BE2C (cell line): ENCODE measurements at regions not wholly inside any gene's neighbourhood (a gene's known extent, or its start where the extent isn't known, plus 50 kb on each side); places are given as distances from the start of the nearest gene placed in this dataset.
A peak's percentile ranks its signal among the peaks of the same experiment; 100 is the strongest.
"Not testable (repeated sequence)": the region's sequence is repeated elsewhere in the genome, so short reads cannot be mapped to it uniquely, and the experiment has no call there.

Source experiments
- DNase-seq: peaks from one replicate; pipeline ENCODE4 v3.0.0-alpha.2; 2020
- H3K27me3 ChIP-seq: fragments of 250-450 bp; sonication (Bioruptor Pico); 2 replicates; pipeline ENCODE4 v1.5.1; 2020; ENCODE audit warnings: mild to moderate bottlenecking
- H3K36me3 ChIP-seq: fragments of 250-450 bp; sonication (Bioruptor Pico); 2 replicates; pipeline ENCODE4 v1.5.1; 2020; ENCODE audit warnings: mild to moderate bottlenecking
- H3K4me1 ChIP-seq: fragments of 250-450 bp; sonication (Bioruptor Pico); 2 replicates; pipeline ENCODE4 v1.5.1; 2020
- H3K4me3 ChIP-seq: 2 replicates; pipeline ENCODE4 v1.5.1; 2011; ENCODE audit warnings: low read depth, low read length
- H3K9me3 ChIP-seq: fragments of 250-450 bp; sonication (Bioruptor Pico); 2 replicates; pipeline ENCODE4 v1.5.1; 2020
- TF ChIP-seq, protein P1 (sequence below): IDR thresholded peaks from 2 replicates; pipeline ENCODE4 v1.5.1; 2012; ENCODE audit warnings: mild to moderate bottlenecking, low read depth, low read length

DNA sequence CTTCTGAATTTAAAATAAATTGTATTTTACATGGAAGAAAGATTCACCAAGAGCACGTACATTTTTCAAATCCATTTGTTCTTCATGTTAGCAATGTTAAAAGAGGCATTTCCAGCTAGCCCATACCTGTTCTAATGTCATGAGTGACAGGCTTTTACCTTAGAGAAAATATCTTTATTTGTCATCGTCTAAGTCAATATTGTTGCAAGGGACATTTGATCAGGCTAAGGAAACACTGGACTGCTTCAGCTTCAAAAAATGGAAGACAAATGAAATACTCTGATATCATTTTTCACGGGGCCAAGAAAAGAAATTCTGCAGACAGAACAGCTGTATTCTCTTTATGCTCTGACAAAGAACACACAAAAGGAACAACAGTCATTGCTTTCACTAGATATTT is 207.7 kb downstream of the RCHY1 start:
- Histone ChIP-seq H3K36me3 (no peaks in the 10 kb centered on the region), H3K9me3 (no peaks in the 10 kb centered on the region), H3K4me3 (no peak overlapping the region), H3K27me3 (no peaks in the 10 kb centered on the region), H3K4me1 (no peaks in the 10 kb centered on the region)
- TF ChIP-seq, protein P1, sequence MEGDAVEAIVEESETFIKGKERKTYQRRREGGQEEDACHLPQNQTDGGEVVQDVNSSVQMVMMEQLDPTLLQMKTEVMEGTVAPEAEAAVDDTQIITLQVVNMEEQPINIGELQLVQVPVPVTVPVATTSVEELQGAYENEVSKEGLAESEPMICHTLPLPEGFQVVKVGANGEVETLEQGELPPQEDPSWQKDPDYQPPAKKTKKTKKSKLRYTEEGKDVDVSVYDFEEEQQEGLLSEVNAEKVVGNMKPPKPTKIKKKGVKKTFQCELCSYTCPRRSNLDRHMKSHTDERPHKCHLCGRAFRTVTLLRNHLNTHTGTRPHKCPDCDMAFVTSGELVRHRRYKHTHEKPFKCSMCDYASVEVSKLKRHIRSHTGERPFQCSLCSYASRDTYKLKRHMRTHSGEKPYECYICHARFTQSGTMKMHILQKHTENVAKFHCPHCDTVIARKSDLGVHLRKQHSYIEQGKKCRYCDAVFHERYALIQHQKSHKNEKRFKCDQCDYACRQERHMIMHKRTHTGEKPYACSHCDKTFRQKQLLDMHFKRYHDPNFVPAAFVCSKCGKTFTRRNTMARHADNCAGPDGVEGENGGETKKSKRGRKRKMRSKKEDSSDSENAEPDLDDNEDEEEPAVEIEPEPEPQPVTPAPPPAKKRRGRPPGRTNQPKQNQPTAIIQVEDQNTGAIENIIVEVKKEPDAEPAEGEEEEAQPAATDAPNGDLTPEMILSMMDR: no peak
- DNase-seq: no peak

DNA sequence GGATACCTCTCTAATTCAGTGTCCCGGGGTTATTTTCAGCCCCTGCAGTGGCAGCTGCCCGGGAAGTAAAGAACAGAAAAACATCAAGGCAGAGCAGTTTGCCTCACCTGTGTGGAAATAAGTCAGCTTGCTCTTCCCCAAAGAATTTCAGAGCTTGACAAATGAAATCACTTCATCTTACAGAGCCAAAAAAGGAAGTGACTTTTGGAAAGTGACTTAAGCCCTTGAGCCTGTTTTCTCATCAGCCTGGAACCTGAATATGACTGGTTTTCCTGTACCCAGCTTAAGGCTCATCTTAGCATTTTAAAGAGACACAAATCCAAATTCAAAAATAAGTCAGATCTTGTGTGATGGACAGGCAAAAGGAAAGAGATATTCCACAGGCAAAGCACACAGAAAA is 211.6 kb downstream of the RCHY1 start:
- TF ChIP-seq, protein P1: no peak
- Histone ChIP-seq H3K4me3 (no peak overlapping the region), H3K36me3 (no peaks in the 10 kb centered on the region), H3K4me1 (no peaks in the 10 kb centered on the region), H3K27me3 (no peaks in the 10 kb centered on the region), H3K9me3 (no peaks in the 10 kb centered on the region)
- DNase-seq: no peak

DNA sequence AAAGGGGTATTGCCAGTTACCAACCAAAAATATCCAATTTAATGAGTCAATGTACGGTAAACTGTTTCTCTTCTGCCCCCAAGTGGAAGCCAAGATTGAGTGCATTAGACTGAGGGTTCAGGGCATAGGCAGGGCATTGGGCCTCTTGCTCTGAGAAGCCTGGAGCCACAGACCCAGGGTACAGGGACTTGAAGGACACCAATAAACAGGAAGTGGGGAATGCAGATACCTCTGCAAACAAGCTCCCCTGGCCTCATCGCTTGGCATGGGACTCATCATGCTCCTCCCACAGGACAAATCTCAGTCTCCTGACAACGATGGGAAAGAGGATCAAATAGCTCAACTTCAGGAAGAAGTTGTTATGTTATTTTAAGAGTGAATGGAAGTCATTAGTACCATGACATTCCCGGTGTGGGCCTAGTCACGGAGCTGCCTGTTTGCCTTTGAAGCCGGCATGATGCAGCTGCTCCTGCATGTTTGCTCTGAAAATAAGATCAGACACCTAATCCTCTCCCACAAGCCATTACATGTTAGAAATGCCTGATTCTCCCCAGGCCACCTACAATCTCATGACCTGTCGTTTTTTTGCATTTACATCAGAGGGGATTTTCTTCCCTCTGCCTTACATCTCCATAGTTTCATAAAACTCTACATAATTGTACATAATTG is 224.2 kb downstream of the RCHY1 start:
- H3K36me3 ChIP-seq: no peaks in the 10 kb centered on the region
- no peaks in the 10 kb centered on the region for H3K27me3 ChIP-seq
- no peaks in the 10 kb centered on the region for H3K9me3 ChIP-seq
- no peaks in the 10 kb centered on the region for H3K4me1 ChIP-seq
- no peak for DNase-seq
- H3K4me3 ChIP-seq: no peak overlapping the region
- TF ChIP-seq, protein P1: peak; percentile 29; the same call in 1 of the 2 replicates

DNA sequence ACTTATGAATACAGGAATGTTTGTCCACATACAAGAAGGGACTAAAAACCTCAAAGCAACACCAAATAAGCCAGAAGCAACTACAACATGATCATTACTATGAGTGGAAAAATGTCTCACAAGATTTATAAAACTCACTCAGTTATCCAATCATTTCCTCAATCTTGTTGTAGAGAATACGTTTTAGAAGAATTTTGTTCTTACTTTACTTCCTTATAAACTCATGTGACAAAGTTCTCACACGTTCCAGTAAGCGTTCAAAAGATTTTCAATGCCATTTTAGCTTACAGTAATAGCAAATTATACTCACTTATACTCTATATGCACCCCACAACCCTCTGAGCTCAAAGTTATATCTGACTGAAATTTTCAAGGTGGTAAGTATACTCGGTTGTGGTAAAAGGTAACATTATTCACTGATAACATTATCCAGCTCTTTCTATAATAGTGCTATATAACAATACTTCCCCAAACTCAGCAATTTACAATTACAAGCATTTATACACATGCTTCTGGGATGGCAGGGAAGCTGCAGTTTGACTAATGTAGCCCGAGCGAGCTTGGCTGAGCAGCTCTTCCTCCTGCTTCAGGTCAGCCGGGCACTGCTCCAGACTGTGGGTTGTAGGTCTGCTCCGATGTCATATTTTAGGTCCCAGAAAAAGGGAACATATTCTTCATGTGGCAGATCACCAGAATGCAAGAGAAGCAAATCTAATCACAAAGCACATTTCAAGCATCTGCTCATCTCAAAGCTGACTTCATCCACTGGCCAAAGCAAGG is 226.3 kb downstream of the RCHY1 start:
- no peaks in the 10 kb centered on the region for H3K4me1 ChIP-seq
- no peak overlapping the region for H3K4me3 ChIP-seq
- no peaks in the 10 kb centered on the region for H3K27me3 ChIP-seq
- no peaks in the 10 kb centered on the region for H3K9me3 ChIP-seq
- TF ChIP-seq, protein P1: no peak
- no peaks in the 10 kb centered on the region for H3K36me3 ChIP-seq
- DNase-seq: no peak

DNA sequence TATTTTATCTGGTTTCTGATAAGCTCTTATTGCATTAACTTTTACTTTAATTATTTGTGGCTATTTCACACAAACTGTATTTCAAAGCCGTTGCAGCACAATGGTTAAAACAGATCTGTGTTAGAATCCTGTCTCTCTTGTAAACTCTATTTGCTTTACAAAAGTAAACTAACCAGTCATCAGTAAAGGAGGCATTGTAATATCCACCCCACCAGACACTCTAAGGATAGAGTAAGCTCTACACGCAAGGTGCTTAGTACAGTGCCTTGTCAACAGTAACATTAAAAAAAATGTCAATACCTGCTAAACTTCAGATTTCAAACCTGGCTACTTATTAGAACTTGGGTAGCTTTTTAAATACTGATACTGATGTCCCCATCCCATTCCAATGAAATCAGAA is 228.4 kb downstream of the RCHY1 start:
- no peaks in the 10 kb centered on the region for H3K9me3 ChIP-seq
- TF ChIP-seq, protein P1: no peak
- H3K36me3 ChIP-seq: no peaks in the 10 kb centered on the region
- H3K4me1 ChIP-seq: no peaks in the 10 kb centered on the region
- no peak overlapping the region for H3K4me3 ChIP-seq
- DNase-seq: no peak
- no peaks in the 10 kb centered on the region for H3K27me3 ChIP-seq

DNA sequence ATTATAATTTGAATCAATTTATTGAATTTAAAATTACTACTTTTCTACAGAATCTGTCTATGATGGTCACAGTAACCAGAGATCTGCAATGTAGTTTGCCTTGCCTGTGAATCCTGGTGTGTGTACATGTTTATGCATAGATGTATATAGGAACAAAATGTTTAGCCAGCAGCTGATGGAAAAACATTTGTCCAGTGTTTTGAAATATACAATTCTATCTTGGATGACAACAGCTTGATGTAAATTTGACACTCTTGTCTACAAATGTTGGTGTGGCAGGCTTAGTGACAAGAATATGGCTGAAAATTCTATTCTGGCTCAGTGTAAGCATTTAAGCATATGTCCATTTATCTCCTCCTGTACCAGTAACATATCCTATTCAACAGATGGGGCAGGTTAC is 229.4 kb downstream of the RCHY1 start:
- DNase-seq: no peak
- Histone ChIP-seq H3K27me3 (no peaks in the 10 kb centered on the region), H3K4me3 (no peak overlapping the region), H3K4me1 (no peaks in the 10 kb centered on the region), H3K9me3 (no peaks in the 10 kb centered on the region), H3K36me3 (no peaks in the 10 kb centered on the region)
- TF ChIP-seq, protein P1: no peak

- DNase-seq, H3K4me3 ChIP-seq, H3K27me3 ChIP-seq, H3K4me1 ChIP-seq, H3K9me3 ChIP-seq, H3K36me3 ChIP-seq: not testable (repeated sequence)
These were observed 233.7 kb downstream of the RCHY1 start for GRCh38 chr4:75280461-75280860.
